GM12801 (cell line): ENCODE measurements at regions not wholly inside any gene's neighbourhood (a gene's known extent, or its start where the extent isn't known, plus 50 kb on each side); places are given as distances from the start of the nearest gene placed in this dataset.

Source experiments
- TF ChIP-seq, protein P1 (sequence below): IDR thresholded peaks from one replicate; pipeline ENCODE4 v1.5.1; 2011; ENCODE audit warnings: control low read depth; ENCODE audit not compliant: insufficient read length; ENCODE audit errors: extremely low read depth

DNA sequence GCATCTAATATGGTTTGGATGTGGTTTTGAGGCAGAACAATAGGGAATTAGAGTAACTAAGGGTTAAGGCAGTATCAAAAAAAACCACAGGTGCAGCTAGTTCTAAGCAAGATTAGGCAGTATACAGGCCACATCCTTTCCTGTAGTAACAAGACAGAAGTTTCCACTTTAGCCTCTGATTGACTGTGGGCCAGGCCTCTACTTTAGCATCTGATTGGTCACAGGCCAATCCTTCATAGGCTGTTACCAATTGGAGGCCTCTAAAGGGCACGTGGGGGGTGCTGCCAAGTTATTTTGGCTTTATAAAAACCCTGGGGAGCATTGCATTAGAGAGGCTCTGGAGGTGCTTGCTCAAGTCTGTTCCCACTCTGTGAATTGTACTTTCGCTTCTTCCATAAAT lies 144.1 kb upstream of the ST8SIA4 start:
- TF ChIP-seq, protein P1, sequence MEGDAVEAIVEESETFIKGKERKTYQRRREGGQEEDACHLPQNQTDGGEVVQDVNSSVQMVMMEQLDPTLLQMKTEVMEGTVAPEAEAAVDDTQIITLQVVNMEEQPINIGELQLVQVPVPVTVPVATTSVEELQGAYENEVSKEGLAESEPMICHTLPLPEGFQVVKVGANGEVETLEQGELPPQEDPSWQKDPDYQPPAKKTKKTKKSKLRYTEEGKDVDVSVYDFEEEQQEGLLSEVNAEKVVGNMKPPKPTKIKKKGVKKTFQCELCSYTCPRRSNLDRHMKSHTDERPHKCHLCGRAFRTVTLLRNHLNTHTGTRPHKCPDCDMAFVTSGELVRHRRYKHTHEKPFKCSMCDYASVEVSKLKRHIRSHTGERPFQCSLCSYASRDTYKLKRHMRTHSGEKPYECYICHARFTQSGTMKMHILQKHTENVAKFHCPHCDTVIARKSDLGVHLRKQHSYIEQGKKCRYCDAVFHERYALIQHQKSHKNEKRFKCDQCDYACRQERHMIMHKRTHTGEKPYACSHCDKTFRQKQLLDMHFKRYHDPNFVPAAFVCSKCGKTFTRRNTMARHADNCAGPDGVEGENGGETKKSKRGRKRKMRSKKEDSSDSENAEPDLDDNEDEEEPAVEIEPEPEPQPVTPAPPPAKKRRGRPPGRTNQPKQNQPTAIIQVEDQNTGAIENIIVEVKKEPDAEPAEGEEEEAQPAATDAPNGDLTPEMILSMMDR = no peak

DNA sequence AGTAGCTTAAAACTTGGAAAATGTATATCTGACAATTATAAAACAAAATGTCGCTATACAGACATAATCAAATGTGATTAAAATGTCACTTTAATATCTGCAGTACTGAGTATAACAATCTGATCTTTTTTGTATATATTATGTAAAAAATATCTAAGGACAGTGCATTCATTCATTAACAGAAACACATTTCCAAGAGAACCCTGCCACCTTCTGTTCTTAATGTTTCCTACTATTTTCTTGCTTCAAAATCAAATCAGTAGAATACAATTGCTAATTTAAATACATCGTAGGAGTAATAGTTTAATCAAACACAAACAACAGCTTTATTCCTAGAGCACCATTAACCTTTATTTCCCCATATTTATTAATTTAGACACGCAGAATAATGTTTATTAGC lies 142.6 kb upstream of the ST8SIA4 start:
- TF ChIP-seq, protein P1 = no peak

DNA sequence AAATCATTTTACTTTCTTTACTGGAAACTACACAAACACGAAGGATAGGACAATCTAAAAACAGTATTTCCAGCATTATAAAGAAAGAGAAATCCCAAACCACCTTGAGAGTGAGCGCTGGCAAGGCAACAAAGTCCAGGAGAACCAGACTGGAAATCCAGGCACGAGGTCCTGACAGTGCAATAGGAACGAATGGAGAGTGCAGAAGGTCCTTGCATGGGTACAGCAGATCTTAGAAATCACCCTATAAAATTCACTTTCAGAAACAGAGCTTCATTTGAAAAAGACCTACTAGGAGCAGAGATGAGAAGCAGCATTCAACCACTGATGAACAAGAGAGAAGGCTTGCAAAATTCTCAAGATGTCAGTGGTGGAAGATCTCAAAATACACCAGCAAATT lies 133.7 kb upstream of the ST8SIA4 start:
- TF ChIP-seq, protein P1 = no peak

DNA sequence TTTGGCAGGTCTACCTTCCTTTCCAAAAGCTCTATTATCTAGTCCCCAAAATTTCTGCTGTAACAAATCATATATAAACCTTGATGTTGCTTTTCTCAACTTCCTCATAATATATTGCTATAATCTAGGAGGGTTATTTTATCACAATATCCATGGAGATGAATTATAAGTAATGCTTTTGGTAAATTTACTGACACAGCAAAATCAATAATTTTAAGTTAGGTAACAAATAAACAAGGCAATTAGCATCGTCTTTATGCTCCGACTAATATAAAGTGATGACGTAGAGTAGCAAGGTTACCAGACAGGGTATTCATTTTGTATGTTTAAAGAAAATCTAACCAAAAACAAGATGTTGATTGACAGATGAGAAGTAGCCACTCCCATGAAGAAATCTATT lies 132.3 kb upstream of the ST8SIA4 start:
- TF ChIP-seq, protein P1 = no peak

DNA sequence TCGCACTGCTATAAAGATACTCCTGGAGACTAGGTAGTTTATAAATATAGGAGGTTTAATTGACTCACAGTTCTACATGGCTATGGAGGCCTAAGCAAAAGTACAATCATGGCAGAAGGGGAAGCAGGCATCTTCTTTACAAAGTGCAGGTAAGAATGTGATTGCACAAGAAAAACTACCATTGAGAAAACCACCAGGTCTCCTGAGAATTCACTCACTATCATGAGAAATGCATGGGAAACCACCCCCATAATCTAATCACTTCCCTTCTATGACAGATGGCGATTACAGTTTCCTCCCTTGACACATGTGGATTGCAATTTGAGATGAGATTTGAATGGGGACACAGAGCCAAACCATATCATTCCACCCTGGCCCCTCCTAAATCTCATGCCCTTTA lies 121.2 kb upstream of the ST8SIA4 start:
- TF ChIP-seq, protein P1 = no peak

DNA sequence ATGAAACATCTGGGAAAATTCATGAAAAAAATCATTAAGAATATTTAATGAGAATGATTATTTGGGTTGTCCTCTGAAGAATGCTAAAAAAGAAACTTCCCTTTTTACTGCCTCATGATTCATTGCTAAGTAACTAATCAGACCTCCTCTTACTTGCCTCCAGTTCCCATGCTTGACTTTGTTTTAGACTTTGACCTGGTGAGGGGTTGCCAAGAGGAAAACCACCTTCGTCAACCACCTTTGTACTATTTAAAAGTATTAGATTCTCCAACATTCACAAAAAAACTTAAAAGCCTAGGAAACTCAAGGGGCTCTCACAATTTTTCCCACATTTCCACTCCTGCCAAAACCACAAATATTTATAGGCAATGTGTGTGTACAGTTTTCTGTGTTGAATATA lies 115.2 kb upstream of the ST8SIA4 start:
- TF ChIP-seq, protein P1 = no peak

DNA sequence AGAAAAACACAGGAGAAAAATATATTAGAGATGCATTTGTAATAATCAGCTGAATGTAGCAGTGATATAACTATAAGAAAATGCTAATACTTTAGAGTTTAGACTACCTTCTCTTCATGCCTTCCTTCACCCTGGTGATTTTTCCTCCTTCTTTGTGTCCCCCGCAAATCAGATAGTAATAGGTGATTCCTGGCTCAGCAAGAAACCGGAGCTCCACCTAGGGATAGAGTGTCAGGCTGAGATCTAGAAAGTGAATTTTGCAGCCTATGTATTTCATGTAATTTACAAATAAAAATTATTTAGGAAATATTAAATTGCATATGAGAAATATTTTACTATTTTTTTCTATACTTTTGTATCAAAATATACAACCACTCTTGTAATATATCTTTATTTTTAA lies 109.8 kb upstream of the ST8SIA4 start:
- TF ChIP-seq, protein P1 = no peak
